ENCODE measurements at regions not wholly inside any gene's neighbourhood (a gene's known extent, or its start where the extent isn't known, plus 50 kb on each side); places are given as distances from the start of the nearest gene placed in this dataset.

GRCh38 chr7:36096460-36097095, 56.5 kb upstream of the EEPD1 start:
- DNase-seq (ENCODE audit: low read depth in 2 of 2), result no peak

DNA sequence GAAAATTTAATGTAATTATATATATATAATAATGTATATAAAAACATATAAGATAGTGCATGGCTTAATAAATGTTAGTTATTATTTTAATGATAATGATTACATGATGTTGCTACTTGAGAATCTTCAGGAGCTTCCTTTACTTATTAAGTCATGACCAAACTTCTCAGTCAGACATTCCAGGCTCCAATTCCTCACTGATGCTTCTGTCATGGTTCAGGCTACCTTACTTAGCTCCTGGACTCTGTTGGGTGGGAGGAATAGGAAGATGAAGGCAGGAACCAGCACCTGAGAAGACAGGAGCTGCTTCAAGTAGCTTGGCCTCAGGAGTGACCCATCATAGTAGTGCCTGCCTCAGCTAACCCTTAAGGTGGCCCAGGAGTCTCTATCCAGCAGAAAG, 55.0 kb upstream of the EEPD1 start:
- DNase-seq (ENCODE audit: low read depth in 2 of 2), result no peak

- DNase-seq (ENCODE audit: low read depth in 2 of 2), result no peak
Measured at GRCh38 chr7:36100226-36100625, 52.8 kb upstream of the EEPD1 start.

GRCh38 chr7:36100634-36101033, 52.4 kb upstream of the EEPD1 start:
- DNase-seq (ENCODE audit: low read depth in 2 of 2), result no peak

Measured in stimulated activated CD4-positive, alpha-beta T cell treated with anti-CD3 and anti-CD28 coated beads, Interleukin-4, amount 100 ng/mL, for 48 hours (primary cell).